GM19351 (cell line): ENCODE measurements at regions not wholly inside any gene's neighbourhood (a gene's known extent, or its start where the extent isn't known, plus 50 kb on each side); places are given as distances from the start of the nearest gene placed in this dataset.
"Not testable (repeated sequence)": the region's sequence is repeated elsewhere in the genome, so short reads cannot be mapped to it uniquely, and the experiment has no call there.

Experiments used
- ATAC-seq: cut with Tn5 transposase; IDR thresholded peaks from one replicate; pipeline ENCODE4 v1.9.1; 2021; ENCODE audit warnings: mild to moderate bottlenecking, moderate library complexity; ENCODE audit not compliant: unreplicated experiment

DNA sequence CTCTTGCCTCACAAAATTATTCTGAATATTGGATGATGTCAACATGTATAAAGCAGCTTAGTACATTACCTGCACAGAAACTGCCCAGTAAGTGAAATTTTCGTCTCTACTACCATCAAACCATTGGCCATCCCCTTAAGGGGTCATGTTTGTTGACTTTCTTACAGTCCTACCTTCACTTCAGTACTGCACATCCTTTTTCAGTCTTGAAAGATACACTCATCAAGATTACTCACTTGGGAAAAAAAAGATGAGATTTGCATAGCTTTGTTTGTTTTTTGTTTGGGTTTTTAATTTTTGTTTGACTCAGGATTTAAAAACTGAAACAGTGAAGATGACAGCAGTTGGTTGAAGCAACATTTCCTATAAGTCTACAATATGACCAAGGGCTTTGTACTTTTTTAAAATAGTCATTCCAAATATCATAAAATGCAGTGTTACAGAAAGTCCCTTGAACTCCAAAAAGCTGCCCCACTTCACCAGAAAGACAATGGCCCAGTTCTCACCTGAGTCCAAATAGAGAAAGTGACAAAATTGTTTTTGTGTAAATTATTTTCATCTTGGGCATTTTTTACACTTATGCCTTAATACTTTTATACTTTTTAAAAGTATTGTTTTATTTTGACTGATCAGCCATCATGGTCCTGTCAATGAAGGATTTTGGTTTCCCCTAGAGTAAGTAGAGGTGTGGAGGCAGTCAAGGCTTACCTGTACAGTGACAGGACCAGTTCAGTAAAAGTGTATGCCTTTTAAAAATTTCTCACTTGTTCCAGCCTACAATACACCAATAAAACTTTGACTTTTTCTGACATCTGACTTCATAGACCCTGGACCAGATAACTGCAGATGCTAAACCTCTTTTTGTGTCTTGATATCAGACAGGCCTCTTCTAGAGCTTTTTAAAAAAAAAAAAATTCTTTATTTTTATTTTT lies 59.7 kb upstream of the EDA2R start:
- ATAC-seq = no peak

DNA sequence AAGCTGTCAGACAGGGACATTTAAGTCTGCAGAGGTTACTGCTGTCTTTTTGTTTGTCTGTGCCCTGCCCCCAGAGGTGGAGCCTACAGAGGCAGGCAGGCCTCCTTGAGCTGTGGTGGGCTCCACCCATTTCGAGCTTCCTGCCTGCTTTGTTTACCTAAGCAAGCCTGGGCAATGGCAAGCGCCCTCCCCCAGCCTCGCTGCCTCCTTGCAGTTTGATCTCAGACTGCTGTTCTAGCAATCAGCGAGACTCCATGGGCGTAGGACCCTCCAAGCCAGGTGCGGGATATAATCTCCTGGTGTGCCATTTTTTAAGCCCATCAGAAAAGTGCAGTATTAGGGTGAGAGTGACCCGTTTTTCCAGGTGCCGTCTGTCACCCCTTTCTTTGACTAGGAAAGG lies 53.6 kb upstream of the EDA2R start:
- not testable (repeated sequence) for ATAC-seq
